Naive thymus-derived CD8-positive, alpha-beta T cell (primary cell): ENCODE measurements at regions not wholly inside any gene's neighbourhood (a gene's known extent, or its start where the extent isn't known, plus 50 kb on each side); places are given as distances from the start of the nearest gene placed in this dataset.
"Not testable (repeated sequence)": the region's sequence is repeated elsewhere in the genome, so short reads cannot be mapped to it uniquely, and the experiment has no call there.

Source experiments
- ATAC-seq, 2 donors: fragments of 150-1000 bp; cut with Tn5 transposase in 1 of 2; sonication (Bioruptor Pico), chemical (Tn5 transposase) in 1 of 2; 1 replicate in 1 of 2; 2 replicates in 1 of 2; pipeline ENCODE4 v1.10.0; 2021; ENCODE audit warnings: mild to moderate bottlenecking in 2 of 2, moderate library complexity in 2 of 2
- POLR2A ChIA-PET: fragments of 350-600 bp; sonication (Branson Sonifier 250); formaldehyde crosslinking; loops from one replicate; lab custom pipeline; 2021; ENCODE audit warnings: antibody characterized with exemption; lab: Charles Lee
- DNase-seq, 10 donors: peaks; one replicate each; pipeline versions ENCODE4 v3.0.0 to v3.0.0-alpha.2; 2020 to 2022
- H3K27ac Mint-ChIP-seq, 10 donors: one replicate each; pipeline ENCODE4 v1.8.0; 2020 to 2022; ENCODE audit warnings: mild to moderate bottlenecking in 10 of 10, mixed read lengths in 10 of 10, moderate library complexity in 4 of 10, inconsistent platforms in 1 of 10
- H3K27me3 Mint-ChIP-seq, 5 donors: one replicate each; pipeline ENCODE4 v1.8.0; 2021 to 2022; ENCODE audit warnings: mixed read lengths in 5 of 5
- H3K36me3 Mint-ChIP-seq, 3 donors: one replicate each; pipeline ENCODE4 v1.8.0; 2020 to 2022; ENCODE audit warnings: mixed read lengths in 3 of 3, mild to moderate bottlenecking in 2 of 3, inconsistent platforms in 1 of 3
- H3K4me1 Mint-ChIP-seq, 4 donors: one replicate each; pipeline ENCODE4 v1.8.0; 2021 to 2022; ENCODE audit warnings: mixed read lengths in 4 of 4
- H3K4me3 Mint-ChIP-seq, 10 donors: one replicate each; pipeline ENCODE4 v1.8.0; 2020 to 2022; ENCODE audit warnings: mild to moderate bottlenecking in 10 of 10, mixed read lengths in 10 of 10, moderate library complexity in 6 of 10, inconsistent platforms in 1 of 10
- H3K9me3 Mint-ChIP-seq, 9 donors: one replicate each; pipeline ENCODE4 v1.8.0; 2020 to 2022; ENCODE audit warnings: mixed read lengths in 9 of 9, mild to moderate bottlenecking in 3 of 9, inconsistent platforms in 1 of 9, moderate library complexity in 1 of 9

DNA sequence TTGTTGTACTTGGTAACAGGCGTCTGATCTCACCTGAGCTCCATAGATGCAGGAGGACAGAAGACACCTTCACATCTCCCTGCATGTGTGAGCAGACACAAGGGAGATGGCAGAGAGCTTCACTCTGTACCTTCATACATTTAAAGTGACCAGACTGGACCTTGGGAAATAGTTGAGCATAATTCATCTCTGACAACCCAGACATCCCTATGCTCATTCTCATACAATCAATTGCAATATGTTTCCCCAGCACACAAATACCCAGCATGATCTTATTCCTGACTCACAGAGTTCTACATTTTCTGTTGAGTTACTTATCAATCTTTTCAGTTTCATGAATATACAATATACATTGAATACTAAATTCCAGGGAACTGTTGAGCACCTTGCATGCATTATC, 488.2 kb upstream of the API5 start:
- H3K4me3 Mint-ChIP-seq = no peak overlapping the region
- DNase-seq = no peak
- no peaks in the 10 kb centered on the region for H3K27me3 Mint-ChIP-seq
- H3K4me1 Mint-ChIP-seq = no peaks in the 10 kb centered on the region
- POLR2A ChIA-PET = no interaction called here
- no peaks in the 10 kb centered on the region for H3K36me3 Mint-ChIP-seq
- peaks cover 0 to 8% (median 2%) of the 10 kb centered on the region in 9 donors for H3K9me3 Mint-ChIP-seq
- ATAC-seq = no peak
- no peak overlapping the region for H3K27ac Mint-ChIP-seq

DNA sequence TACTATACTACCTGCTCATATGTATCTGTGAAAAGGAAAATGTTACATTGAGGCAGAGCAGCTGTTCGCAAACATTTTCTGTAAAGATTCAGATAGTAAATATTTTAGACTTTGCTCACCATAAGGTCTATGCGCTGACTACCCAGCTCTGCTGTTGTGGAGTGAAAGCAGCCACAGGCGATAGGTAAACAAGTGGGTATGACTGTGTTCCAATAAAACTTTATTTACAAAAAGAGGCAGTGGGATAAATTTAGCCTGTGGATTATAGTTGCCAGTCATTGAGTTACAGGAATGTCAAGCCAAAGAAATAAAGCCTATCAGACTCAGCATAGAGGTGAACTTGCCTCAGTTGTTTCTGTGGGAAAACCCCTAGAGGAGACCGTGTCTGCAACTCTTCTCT, 487.7 kb upstream of the API5 start:
- H3K4me3 Mint-ChIP-seq = no peak overlapping the region
- no peak for DNase-seq
- no peaks in the 10 kb centered on the region for H3K36me3 Mint-ChIP-seq
- no peaks in the 10 kb centered on the region for H3K4me1 Mint-ChIP-seq
- no peak for ATAC-seq
- H3K27me3 Mint-ChIP-seq = no peaks in the 10 kb centered on the region
- POLR2A ChIA-PET = no interaction called here
- peaks cover 0 to 7% (median 3%) of the 10 kb centered on the region in 9 donors for H3K9me3 Mint-ChIP-seq
- H3K27ac Mint-ChIP-seq = no peak overlapping the region

DNA sequence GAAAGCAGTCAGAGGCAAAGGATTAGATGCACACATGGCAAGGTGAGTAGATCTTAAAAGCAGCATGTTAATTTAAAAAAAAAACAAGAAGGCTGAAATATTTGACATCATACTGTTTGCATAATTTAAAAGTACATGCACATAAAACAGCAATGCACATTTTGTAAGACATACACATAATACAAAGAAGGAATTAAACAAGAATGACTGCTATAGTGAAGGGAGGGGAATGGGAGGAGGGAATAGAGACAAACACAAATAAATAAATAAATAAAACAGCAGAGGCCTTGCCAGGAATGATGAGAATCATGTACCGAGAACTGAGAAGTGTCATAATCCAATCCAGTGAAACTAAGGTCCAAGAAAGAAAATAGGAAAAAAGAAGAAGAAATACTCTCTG, 486.2 kb upstream of the API5 start:
- POLR2A ChIA-PET = no interaction called here
- DNase-seq = no peak
- H3K27me3 Mint-ChIP-seq = no peaks in the 10 kb centered on the region
- H3K27ac Mint-ChIP-seq = no peak overlapping the region
- no peaks in the 10 kb centered on the region for H3K4me1 Mint-ChIP-seq
- no peaks in the 10 kb centered on the region for H3K36me3 Mint-ChIP-seq
- ATAC-seq = no peak
- no peak overlapping the region for H3K4me3 Mint-ChIP-seq
- peaks cover 0 to 12% (median 2%) of the 10 kb centered on the region in 9 donors for H3K9me3 Mint-ChIP-seq

DNA sequence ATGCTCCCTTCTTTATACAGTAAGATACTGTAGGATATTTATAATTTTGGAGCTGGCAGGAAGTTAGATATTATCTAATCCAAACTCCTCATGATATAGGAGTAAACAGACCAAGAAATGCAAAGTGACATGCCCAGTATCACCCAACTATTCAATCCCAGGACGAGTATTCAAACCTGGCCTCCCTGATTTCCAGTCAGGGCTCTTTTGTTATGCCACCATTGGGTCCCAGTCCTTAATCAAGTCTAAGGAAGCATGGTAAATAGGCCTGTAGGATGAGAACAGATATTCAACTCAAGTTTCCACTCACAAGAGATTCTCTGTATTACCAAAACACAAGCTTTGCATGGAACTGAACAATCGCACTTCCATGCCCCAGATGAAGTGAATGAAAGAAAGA, 484.0 kb upstream of the API5 start:
- no peaks in the 10 kb centered on the region for H3K4me1 Mint-ChIP-seq
- POLR2A ChIA-PET = no interaction called here
- H3K4me3 Mint-ChIP-seq = no peak overlapping the region
- no peak for DNase-seq
- no peak overlapping the region for H3K27ac Mint-ChIP-seq
- H3K27me3 Mint-ChIP-seq = no peaks in the 10 kb centered on the region
- ATAC-seq = no peak
- peaks cover 0 to 12% (median 2%) of the 10 kb centered on the region in 9 donors for H3K9me3 Mint-ChIP-seq
- H3K36me3 Mint-ChIP-seq = no peaks in the 10 kb centered on the region

DNA sequence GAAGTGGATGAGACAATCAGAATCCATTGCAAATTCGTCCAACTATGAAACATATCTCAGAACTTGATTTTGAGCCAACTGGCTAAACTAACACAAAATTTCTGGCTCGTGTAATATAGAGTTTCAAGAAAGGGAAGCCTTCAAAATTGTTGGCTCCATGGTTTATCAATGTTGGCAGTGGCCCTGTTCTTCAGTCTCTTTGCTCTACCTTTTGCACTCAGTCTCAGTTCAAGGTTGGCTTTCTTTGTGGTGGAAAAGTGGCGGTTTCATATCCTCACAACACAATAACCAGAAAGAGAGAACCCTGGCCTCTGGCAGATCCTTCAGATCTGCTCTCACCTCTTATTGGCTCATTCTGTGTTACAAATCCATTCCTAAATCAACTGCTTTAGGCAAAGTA, 473.8 kb upstream of the API5 start:
- Mint-ChIP-seq H3K27ac (no peak overlapping the region), H3K27me3 (no peaks in the 10 kb centered on the region), H3K4me3 (no peak overlapping the region), H3K4me1 (no peaks in the 10 kb centered on the region), H3K9me3 (peaks cover 0 to 27% (median 6%) of the 10 kb centered on the region in 9 donors), H3K36me3 (no peaks in the 10 kb centered on the region)
- no peak for ATAC-seq
- POLR2A ChIA-PET = no interaction called here
- no peak for DNase-seq

DNA sequence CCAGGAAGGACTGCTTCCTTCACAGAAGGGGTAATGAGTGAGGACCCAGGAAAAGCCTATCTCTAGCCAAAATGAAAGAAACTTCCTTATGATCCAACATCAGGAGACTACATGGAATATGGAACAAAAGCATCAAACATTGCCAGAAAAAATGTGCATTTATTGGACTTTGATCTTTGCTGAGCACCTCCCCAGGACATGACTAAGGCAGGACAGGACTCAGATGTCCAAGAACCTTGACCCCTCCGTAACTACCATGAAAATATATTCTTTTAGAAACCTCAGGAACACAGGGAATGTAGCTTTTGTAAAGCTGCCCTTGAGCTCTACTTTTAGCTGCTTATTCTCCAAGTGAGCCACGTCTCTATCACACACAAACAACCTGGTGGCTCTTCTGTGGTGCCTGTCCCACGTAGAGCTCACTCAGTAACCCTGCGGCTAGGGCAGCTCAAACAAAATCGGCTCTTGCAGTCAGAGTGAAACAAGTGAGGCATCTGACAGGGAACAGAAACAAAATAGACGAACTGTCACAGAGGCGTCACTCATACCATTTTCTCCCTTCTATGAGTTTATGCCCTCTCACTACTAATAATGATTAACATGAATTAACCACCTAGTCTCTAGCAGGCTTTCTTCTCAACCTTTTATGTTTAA, 471.5 kb upstream of the API5 start:
- no peaks in the 10 kb centered on the region for H3K27me3 Mint-ChIP-seq
- no peak for ATAC-seq
- H3K9me3 Mint-ChIP-seq = peaks cover 0 to 24% (median 4%) of the 10 kb centered on the region in 9 donors
- POLR2A ChIA-PET = no interaction called here
- H3K36me3 Mint-ChIP-seq = no peaks in the 10 kb centered on the region
- peak overlapping the region in 1 of 10 donors; percentile 46 for H3K27ac Mint-ChIP-seq
- no peak for DNase-seq
- H3K4me1 Mint-ChIP-seq = no peaks in the 10 kb centered on the region
- no peak overlapping the region for H3K4me3 Mint-ChIP-seq

DNA sequence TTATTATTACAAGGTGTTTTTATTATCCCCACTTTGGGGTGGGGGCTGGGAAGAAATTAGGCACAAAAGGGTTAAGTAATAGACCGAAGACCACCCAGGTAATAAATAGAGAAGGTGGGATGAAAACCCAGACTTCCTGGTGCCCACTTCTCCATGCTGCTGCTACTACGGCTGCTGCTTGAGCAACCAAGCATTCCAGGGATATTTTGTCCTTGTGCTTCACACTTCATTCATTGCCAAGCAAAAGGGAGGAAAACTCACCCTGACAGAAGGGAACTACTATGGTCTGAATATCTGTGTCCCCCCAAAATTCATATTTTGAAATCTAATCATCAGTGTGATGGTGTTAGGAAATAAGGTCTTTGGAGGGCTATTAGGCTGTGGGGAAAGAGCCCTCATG, 470.9 kb upstream of the API5 start:
- no peak overlapping the region for H3K4me3 Mint-ChIP-seq
- H3K27me3 Mint-ChIP-seq = no peaks in the 10 kb centered on the region
- H3K27ac Mint-ChIP-seq = no peak overlapping the region
- H3K4me1 Mint-ChIP-seq = no peaks in the 10 kb centered on the region
- POLR2A ChIA-PET = no interaction called here
- H3K9me3 Mint-ChIP-seq = peaks cover 0 to 22% (median 3%) of the 10 kb centered on the region in 9 donors
- DNase-seq = no peak
- H3K36me3 Mint-ChIP-seq = no peaks in the 10 kb centered on the region
- no peak for ATAC-seq

DNA sequence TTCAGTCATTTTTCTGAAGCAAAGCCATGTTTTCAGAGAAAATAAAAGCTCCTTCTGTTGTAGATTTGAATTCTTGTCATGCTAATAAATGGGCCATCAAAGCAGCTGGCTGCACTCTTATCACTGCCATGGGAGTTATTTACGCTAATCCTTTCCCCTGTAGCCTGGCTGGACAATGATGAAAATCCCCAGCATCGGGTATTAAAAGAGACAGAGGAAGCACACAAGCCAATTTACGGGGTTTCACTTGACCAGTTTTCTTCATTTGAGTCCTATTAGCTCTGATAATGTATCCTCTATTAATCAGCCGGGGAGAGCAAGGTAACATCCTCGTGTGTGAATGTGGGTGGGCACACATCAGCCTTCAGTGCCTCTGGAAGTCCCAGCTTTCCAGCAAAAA, 470.2 kb upstream of the API5 start:
- Mint-ChIP-seq H3K27me3 (no peaks in the 10 kb centered on the region), H3K9me3 (peaks cover 0 to 23% (median 3%) of the 10 kb centered on the region in 9 donors)
- POLR2A ChIA-PET = no interaction called here

DNA sequence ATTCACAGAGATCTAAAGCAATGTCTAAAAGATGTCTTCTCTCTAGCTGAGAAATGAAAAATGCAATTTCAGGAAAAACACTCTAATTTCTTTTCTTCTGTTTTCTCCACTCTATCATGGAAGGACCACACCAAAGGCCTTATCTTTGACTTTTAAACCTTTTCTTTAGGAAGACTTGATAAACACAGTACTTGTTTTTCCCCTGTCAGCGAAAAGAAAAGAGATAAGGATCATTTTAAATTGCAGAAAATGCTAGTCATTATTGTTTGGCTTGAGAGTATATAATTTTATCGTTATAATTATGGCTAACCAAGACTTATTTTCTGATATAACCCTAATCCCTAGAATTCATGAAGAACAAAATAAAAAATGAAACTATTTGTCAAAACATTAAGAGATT, 462.4 kb upstream of the API5 start:
- no peak for ATAC-seq
- no peak for DNase-seq
- peaks cover 0 to 3% (median 0%) of the 10 kb centered on the region in 4 donors for H3K4me1 Mint-ChIP-seq
- no peak overlapping the region for H3K27ac Mint-ChIP-seq
- POLR2A ChIA-PET = no interaction called here
- peaks cover 0 to 4% (median 0%) of the 10 kb centered on the region in 5 donors for H3K27me3 Mint-ChIP-seq
- peaks cover 0 to 5% (median 0%) of the 10 kb centered on the region in 3 donors for H3K36me3 Mint-ChIP-seq
- H3K9me3 Mint-ChIP-seq = peaks cover 0 to 22% (median 5%) of the 10 kb centered on the region in 9 donors
- H3K4me3 Mint-ChIP-seq = no peak overlapping the region

More for the DNA sequence above, 470.2 kb upstream of the API5 start:
- H3K4me3 Mint-ChIP-seq = no peak overlapping the region
- ATAC-seq (no peak), DNase-seq (no peak)
- H3K27ac Mint-ChIP-seq = no peak overlapping the region
- H3K36me3 Mint-ChIP-seq = no peaks in the 10 kb centered on the region
- no peaks in the 10 kb centered on the region for H3K4me1 Mint-ChIP-seq

DNA sequence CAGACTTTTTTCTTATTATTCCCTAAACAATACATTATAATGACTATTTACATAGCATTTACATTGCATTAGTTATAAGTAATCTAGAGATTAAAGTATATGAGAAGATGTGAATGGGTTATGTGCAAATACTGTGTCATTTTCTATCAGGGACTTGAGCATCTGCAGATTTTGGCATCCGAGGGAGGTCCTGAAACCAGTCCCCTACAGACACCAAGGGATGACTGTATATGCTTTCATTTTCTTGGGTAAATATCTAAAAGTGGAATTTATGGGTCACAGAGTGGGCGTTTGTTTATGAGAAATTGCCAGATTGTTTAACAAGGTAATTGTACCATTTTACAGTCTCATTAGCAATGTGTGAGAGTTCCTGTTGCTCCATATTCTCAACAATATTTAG, 454.5 kb upstream of the API5 start:
- Mint-ChIP-seq H3K27ac (no peak overlapping the region), H3K36me3 (peaks cover 0 to 5% (median 0%) of the 10 kb centered on the region in 3 donors), H3K4me3 (no peak overlapping the region), H3K27me3 (no peaks in the 10 kb centered on the region), H3K9me3 (peaks cover 0 to 20% (median 7%) of the 10 kb centered on the region in 9 donors), H3K4me1 (no peaks in the 10 kb centered on the region)
- DNase-seq (no peak), ATAC-seq (no peak)
- POLR2A ChIA-PET = no interaction called here

DNA sequence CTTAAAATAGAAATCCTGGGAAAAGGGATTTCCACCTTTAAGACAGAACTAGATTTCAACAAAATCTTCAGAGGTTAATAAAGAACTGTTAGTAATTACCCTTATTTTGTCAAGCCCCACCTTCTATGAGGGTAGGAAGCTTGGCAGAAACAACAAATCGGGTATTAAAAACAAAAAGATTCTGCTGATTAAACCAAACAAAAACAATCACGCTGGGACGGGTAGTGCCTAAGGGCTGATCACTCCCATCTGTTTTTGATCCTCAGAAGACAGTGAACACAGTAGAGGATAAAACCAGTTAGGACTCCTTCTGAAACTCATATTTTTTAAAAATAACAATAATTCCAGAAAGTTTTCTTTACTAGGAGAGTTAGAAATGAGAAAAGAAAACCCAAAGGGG, 441.3 kb upstream of the API5 start:
- no peak overlapping the region for H3K27ac Mint-ChIP-seq
- no peaks in the 10 kb centered on the region for H3K36me3 Mint-ChIP-seq
- POLR2A ChIA-PET = no interaction called here
- peaks cover 4 to 28% (median 8%) of the 10 kb centered on the region in 9 donors for H3K9me3 Mint-ChIP-seq
- H3K27me3 Mint-ChIP-seq = no peaks in the 10 kb centered on the region
- no peak for DNase-seq
- no peak for ATAC-seq
- H3K4me1 Mint-ChIP-seq = peaks cover 0 to 2% (median 0%) of the 10 kb centered on the region in 4 donors
- no peak overlapping the region for H3K4me3 Mint-ChIP-seq

DNA sequence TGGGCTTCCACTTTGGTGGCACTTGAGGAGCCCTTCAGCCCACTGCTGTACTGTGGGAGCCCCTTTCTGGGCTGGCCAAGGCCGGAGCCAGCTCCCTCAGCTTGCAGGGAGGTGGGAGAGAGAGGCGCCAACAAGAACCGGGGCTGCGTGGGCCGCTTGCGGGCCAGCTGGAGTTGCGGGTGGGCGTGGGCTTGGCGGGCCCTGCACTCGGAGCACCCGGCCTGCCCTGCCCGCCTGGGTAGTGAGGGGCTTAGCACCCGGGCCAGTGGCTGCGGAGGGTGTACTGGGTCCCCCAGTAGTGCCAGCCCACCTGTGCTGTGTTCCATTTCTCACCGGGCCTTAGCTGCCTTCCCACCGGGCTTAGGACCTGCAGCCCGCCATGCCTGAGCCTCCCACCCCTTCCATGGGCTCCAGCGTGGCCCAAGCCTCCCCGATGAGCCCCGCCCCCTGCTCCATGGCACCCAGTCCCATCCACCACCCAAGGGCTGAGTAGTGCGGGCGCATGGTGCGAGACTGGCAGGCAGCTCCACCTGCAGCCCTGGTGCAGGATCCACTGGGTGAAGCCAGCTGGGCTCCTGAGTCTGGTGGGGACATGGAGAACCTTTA, 437.9 kb upstream of the API5 start:
- DNase-seq, ATAC-seq, POLR2A ChIA-PET, H3K4me3 Mint-ChIP-seq, H3K36me3 Mint-ChIP-seq, H3K27me3 Mint-ChIP-seq, H3K4me1 Mint-ChIP-seq, H3K27ac Mint-ChIP-seq: not testable (repeated sequence)
- peaks cover 2 to 18% (median 11%) of the 10 kb centered on the region in 9 donors for H3K9me3 Mint-ChIP-seq

DNA sequence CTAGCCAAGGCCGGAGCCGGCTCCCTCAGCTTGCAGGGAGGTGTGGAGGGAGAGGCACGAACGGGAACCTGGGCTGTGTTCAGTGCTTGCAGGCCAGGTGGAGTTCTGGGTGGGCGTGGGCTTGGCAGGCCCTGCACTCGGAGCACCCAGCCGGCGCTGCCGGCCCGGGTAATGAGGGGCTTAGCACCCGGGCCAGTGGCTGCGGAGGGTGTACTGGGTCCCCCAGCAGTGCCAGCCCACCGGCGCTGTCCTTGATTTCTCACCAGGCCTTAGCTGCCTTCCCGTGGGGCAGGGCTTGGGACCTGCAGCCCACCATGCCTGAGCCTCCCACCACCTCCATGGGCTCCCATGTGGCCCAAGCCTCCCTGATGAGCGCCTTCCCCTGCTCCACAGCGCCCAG, 430.5 kb upstream of the API5 start:
- DNase-seq, H3K4me1 Mint-ChIP-seq, H3K4me3 Mint-ChIP-seq, ATAC-seq, POLR2A ChIA-PET, H3K27me3 Mint-ChIP-seq, H3K27ac Mint-ChIP-seq, H3K36me3 Mint-ChIP-seq: not testable (repeated sequence)
- peaks cover 0 to 24% (median 8%) of the 10 kb centered on the region in 9 donors for H3K9me3 Mint-ChIP-seq

DNA sequence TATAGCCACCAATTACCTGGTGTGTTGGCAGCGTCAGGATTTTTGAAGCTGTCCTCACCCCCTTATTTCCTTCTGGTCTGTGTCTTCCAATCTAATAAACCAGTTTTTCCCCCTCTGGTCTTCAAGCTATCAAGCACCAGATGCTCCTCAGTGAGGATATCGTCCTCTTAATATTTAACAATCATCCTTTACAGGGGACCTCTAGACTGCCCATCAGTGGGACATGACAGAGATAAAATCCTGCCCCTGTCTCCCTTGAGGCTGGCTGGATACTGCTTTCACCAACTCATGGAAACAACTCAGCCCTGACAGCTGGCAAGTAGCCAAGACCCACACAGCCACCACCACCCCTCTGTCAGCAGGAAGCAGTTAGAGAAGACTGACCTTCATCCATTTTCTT, 421.0 kb upstream of the API5 start:
- Mint-ChIP-seq H3K27me3 (no peaks in the 10 kb centered on the region), H3K9me3 (peaks cover 0 to 19% (median 2%) of the 10 kb centered on the region in 9 donors), H3K36me3 (no peaks in the 10 kb centered on the region), H3K4me3 (no peak overlapping the region), H3K27ac (no peak overlapping the region), H3K4me1 (no peaks in the 10 kb centered on the region)
- POLR2A ChIA-PET = no interaction called here
- DNase-seq = no peak
- no peak for ATAC-seq
